Ishikawa (cell line): ENCODE measurements at regions not wholly inside any gene's neighbourhood (a gene's known extent, or its start where the extent isn't known, plus 50 kb on each side); places are given as distances from the start of the nearest gene placed in this dataset.

Experiments
- EP300 ChIP-seq: IDR thresholded peaks from 2 replicates; pipeline ENCODE4 v1.6.1; 2012; ENCODE audit warnings: borderline replicate concordance
- TF ChIP-seq, protein P1 (sequence below): IDR thresholded peaks from 2 replicates; pipeline ENCODE4 v1.6.1; 2012; ENCODE audit warnings: low read depth, mild to moderate bottlenecking

DNA sequence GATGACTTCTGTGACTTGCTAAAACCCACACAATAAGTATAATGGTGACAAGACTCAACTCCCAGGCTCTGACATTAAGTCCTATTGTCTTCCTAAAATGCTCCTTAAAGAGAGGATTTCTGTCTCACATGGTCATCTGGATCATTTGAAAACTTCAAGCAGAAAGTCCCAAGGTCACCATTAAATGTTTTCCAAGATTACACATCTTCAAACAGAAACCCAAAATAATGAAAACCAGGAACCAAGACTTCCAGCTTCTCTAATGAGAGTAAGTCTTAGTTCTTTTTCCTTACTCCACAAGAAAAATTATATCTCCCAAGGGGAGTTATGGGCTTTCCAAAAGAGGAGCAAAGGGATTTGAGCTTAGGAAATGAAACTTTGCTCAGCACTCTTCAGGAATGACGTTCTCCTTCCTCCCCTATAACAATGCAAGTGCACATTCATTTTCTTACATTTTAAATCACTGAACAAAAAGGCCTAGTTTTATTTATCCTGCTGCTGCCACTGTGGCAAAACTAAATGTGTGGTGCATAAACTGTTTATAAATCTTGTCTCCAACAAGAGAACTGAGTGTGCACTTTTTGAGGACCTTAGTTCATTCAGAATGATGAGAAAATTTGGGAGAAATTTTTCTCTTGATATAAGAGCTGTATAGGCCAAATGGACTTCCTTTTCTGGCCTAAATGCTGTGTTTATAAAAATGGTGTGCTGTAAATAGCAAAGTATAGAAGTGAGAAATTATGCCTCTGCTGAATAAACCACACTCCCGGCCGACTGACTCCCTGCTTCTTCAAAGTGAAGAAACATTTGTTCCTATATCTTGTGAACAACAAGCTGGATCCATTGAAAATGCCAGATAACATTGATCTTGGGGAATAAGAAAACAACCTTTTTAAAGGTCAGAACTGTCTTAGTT is 148.4 kb upstream of the PLEKHG7 start:
- TF ChIP-seq, protein P1, sequence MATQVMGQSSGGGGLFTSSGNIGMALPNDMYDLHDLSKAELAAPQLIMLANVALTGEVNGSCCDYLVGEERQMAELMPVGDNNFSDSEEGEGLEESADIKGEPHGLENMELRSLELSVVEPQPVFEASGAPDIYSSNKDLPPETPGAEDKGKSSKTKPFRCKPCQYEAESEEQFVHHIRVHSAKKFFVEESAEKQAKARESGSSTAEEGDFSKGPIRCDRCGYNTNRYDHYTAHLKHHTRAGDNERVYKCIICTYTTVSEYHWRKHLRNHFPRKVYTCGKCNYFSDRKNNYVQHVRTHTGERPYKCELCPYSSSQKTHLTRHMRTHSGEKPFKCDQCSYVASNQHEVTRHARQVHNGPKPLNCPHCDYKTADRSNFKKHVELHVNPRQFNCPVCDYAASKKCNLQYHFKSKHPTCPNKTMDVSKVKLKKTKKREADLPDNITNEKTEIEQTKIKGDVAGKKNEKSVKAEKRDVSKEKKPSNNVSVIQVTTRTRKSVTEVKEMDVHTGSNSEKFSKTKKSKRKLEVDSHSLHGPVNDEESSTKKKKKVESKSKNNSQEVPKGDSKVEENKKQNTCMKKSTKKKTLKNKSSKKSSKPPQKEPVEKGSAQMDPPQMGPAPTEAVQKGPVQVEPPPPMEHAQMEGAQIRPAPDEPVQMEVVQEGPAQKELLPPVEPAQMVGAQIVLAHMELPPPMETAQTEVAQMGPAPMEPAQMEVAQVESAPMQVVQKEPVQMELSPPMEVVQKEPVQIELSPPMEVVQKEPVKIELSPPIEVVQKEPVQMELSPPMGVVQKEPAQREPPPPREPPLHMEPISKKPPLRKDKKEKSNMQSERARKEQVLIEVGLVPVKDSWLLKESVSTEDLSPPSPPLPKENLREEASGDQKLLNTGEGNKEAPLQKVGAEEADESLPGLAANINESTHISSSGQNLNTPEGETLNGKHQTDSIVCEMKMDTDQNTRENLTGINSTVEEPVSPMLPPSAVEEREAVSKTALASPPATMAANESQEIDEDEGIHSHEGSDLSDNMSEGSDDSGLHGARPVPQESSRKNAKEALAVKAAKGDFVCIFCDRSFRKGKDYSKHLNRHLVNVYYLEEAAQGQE = no peak
- no peak for TF ChIP-seq EP300
